Thyroid gland (tissue), 4 donors: ENCODE measurements at regions not wholly inside any gene's neighbourhood (a gene's known extent, or its start where the extent isn't known, plus 50 kb on each side); places are given as distances from the start of the nearest gene placed in this dataset.

Experiments
- DNase-seq, 2 donors: peaks; one replicate each; pipeline ENCODE4 v3.0.0-alpha.2; 2019
- H3K27ac ChIP-seq, 3 donors: fragments of 200-600 bp; sonication (generic); 1 replicate in 2 of 3; 2 replicates in 1 of 3; pipeline ENCODE4 v1.5.1; 2016 to 2019; ENCODE audit warnings: mild to moderate bottlenecking in 1 of 3, moderate library complexity in 1 of 3
- H3K27me3 ChIP-seq: fragments of 200-600 bp; sonication (generic); one replicate; pipeline ENCODE4 v1.5.1; 2019
- H3K36me3 ChIP-seq, 2 donors: fragments of 200-600 bp; sonication (generic); one replicate each; pipeline ENCODE4 v1.5.1; 2016 to 2019
- H3K4me1 ChIP-seq, 2 donors: fragments of 200-600 bp; sonication (generic); one replicate each; pipeline ENCODE4 v1.5.1; 2017 to 2019
- H3K4me3 ChIP-seq, 3 donors: fragments of 200-600 bp; sonication (generic); replicated peaks in 1 of 3; 1 replicate in 2 of 3; 2 replicates in 1 of 3; pipeline ENCODE4 v1.5.1; 2016; ENCODE audit warnings: mild to moderate bottlenecking in 1 of 3
- H3K9me3 ChIP-seq: fragments of 200-600 bp; sonication (generic); one replicate; pipeline ENCODE4 v1.5.1; 2017
- POLR2A ChIP-seq, 2 donors: fragments of 450-650 bp; IDR thresholded peaks; one replicate each; pipeline ENCODE4 v1.6.1; 2017; ENCODE audit warnings: antibody characterized with exemption in 2 of 2, mild to moderate bottlenecking in 2 of 2, moderate library complexity in 1 of 2
- WGBS, 2 donors: methylation state at CpG; one replicate each; pipeline ENCODE4 v1.1.5; 2017; 5-methylcytosine and 5-hydroxymethylcytosine counted together
- intact Hi-C: fragments of 100-400 bp; cut with DNase I; formaldehyde crosslinking; loops from one replicate; pipeline ENCODE4 v1.15.1; 2023
- TF ChIP-seq, protein P1 (sequence below), 6 experiments: fragments of 200-600 bp in 3 of 6; fragments of 450-650 bp in 3 of 6; sonication (generic) in 3 of 6; IDR thresholded peaks; one replicate each; pipeline ENCODE4 v1.5.1; 2016 to 2019; ENCODE audit warnings: antibody characterized with exemption in 6 of 6, mild to moderate bottlenecking in 2 of 6, inconsistent platforms in 1 of 6, moderate library complexity in 1 of 6

DNA sequence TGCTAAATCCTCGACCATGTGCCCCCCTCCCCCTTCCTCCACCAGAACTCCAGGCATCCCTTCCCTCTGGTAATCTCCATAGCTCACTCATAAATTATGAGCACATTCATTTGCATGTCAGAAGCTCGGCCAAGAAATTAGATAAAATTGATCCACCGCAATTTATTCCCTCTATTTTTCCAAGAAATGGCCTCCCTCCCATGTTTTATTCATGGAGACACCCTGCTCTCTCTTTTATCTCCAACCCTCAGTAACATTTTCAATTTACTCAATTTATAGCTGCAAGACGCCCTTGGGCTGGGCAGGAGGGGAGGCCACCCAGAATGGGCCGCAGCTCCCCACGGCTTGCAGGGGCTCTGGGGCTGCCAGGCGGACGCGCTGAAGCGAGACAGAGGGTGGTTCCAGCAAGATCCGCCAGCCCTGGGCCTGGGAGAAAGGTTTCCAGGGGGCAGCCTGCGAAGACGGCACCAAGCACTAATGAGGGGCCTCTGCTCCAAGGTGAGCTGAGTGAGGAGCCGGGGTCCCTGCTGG is 54.7 kb upstream of the ZNF423 start:
- 73 to 82% methylated on average over 14 of the region's 14 CpGs for WGBS, 2 donors
- intact Hi-C loops = no loop called here
- no peak for DNase-seq

DNA sequence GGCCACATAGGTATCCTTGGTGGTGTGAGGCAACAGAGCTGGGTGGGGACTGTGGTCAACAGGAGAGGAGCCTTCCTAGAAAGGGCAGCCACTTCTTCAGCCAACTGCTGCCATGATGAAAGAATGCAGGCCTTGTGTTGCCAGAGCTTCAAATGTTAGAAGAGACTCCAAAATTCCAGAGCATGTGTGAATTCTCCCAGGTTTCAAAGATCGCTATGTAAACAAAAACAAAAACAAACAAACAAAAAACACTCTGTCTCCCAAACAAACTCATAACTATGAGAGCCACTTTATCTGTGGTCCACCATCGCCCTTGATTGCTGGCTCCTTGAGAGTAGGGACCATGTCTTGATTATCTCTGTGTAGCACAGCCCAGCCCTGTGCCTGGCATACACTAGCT is 55.5 kb upstream of the ZNF423 start:
- Histone ChIP-seq H3K4me3 (no peak overlapping the region), H3K27ac (no peak overlapping the region), H3K36me3 (no peaks in the 10 kb centered on the region), H3K27me3 (no peaks in the 10 kb centered on the region), H3K9me3 (no peaks in the 10 kb centered on the region), H3K4me1 (no peaks in the 10 kb centered on the region)
- intact Hi-C loops = no loop called here
- TF ChIP-seq, protein P1, sequence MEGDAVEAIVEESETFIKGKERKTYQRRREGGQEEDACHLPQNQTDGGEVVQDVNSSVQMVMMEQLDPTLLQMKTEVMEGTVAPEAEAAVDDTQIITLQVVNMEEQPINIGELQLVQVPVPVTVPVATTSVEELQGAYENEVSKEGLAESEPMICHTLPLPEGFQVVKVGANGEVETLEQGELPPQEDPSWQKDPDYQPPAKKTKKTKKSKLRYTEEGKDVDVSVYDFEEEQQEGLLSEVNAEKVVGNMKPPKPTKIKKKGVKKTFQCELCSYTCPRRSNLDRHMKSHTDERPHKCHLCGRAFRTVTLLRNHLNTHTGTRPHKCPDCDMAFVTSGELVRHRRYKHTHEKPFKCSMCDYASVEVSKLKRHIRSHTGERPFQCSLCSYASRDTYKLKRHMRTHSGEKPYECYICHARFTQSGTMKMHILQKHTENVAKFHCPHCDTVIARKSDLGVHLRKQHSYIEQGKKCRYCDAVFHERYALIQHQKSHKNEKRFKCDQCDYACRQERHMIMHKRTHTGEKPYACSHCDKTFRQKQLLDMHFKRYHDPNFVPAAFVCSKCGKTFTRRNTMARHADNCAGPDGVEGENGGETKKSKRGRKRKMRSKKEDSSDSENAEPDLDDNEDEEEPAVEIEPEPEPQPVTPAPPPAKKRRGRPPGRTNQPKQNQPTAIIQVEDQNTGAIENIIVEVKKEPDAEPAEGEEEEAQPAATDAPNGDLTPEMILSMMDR (IDR thresholded peaks at IDR 0.05) = no peak
- no peak for TF ChIP-seq POLR2A (IDR thresholded peaks at IDR 0.05)
- 91 to 96% methylated on average over 2 of the region's 2 CpGs for WGBS, 2 donors
- DNase-seq = no peak

More for the DNA sequence above, 54.7 kb upstream of the ZNF423 start:
- H3K27me3 ChIP-seq = no peaks in the 10 kb centered on the region
- H3K9me3 ChIP-seq = no peaks in the 10 kb centered on the region
- H3K4me1 ChIP-seq = no peaks in the 10 kb centered on the region
- no peaks in the 10 kb centered on the region for H3K36me3 ChIP-seq
- H3K27ac ChIP-seq = no peak overlapping the region
- no peak overlapping the region for H3K4me3 ChIP-seq
- no peak for TF ChIP-seq POLR2A (IDR thresholded peaks at IDR 0.05)
- TF ChIP-seq, protein P1 (IDR thresholded peaks at IDR 0.05) = no peak

DNA sequence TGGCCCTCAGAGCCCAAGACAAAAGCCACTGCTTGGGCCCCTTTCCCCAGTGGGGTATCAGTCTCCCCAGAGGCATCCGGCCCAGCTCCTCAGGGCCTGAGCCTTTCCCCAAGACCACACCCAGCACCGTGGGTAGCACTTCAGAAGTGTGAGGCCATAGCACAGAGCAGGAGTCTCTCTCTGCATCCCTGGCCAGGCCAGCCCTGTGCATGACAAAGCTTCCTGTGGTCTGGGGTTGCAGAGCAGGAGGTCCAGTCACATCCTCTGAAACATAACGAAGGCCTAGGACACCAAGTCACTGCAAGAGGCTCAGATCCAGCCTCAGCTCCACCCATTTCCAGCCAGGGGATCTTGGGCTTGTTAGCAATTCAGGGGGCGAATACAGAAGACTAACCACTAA is 56.8 kb upstream of the ZNF423 start:
- Histone ChIP-seq H3K36me3 (no peaks in the 10 kb centered on the region), H3K27ac (no peak overlapping the region), H3K4me1 (no peaks in the 10 kb centered on the region), H3K4me3 (no peak overlapping the region), H3K9me3 (no peaks in the 10 kb centered on the region), H3K27me3 (no peaks in the 10 kb centered on the region)
- DNase-seq = no peak
- 80 to 94% methylated on average over 3 to 4 of the region's 4 CpGs for WGBS, 2 donors
- intact Hi-C loops = no loop called here
- no peak for TF ChIP-seq POLR2A (IDR thresholded peaks at IDR 0.05)
- TF ChIP-seq, protein P1 (IDR thresholded peaks at IDR 0.05) = no peak

DNA sequence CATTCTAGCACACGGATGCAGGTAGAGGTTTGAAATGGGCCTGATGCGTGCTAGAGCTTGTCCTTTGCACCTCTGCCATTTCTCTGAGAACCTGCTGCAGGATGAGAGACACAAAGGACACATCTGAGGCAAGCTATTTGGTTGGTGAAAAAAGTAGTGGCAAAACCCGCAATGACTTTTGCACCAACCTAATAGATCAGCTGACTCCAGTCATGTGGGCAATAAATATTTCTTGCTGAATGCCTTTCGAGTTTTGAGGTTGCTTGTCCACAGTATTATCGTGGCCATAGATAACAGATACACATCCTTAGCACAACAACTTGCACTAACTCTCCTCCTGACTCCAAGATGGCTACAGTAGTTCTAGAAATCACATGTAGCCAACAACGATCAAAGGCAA is 57.8 kb upstream of the ZNF423 start:
- Histone ChIP-seq H3K4me1 (no peaks in the 10 kb centered on the region), H3K27ac (no peak overlapping the region), H3K9me3 (no peaks in the 10 kb centered on the region), H3K4me3 (no peak overlapping the region), H3K27me3 (no peaks in the 10 kb centered on the region), H3K36me3 (no peaks in the 10 kb centered on the region)
- no peak for DNase-seq
- WGBS, 2 donors = 87 to 91% methylated on average over 6 of the region's 6 CpGs
- intact Hi-C loops = no loop called here
- TF ChIP-seq, protein P1 (IDR thresholded peaks at IDR 0.05) = no peak
- no peak for TF ChIP-seq POLR2A (IDR thresholded peaks at IDR 0.05)

DNA sequence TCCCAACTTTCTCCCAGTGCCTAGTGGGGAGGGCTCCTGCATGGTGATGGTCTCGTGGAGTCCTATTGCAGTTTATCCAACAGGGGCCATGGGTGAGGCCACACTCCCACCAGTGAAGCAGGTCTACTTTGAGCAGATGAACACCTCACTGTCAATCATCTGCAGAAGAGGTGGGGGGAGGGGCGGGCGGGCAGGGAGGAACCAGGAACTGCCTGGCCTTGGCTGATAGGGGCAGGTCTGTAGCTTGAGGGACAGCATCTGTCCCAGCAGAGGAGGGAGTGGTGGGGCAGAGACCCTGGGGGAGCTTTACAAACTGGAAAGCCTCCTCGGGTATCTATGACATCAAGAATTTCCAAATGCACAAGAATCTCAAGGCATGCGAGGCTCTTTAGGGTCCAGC is 58.7 kb upstream of the ZNF423 start:
- no peak overlapping the region for H3K27ac ChIP-seq
- WGBS, 2 donors = 72 to 86% methylated on average over 5 of the region's 5 CpGs
- H3K9me3 ChIP-seq = no peaks in the 10 kb centered on the region
- no peaks in the 10 kb centered on the region for H3K4me1 ChIP-seq
- H3K4me3 ChIP-seq = no peak overlapping the region
- intact Hi-C loops = no loop called here
- H3K36me3 ChIP-seq = no peaks in the 10 kb centered on the region
- no peak for DNase-seq
- TF ChIP-seq, protein P1 (IDR thresholded peaks at IDR 0.05) = no peak
- no peak for TF ChIP-seq POLR2A (IDR thresholded peaks at IDR 0.05)
- H3K27me3 ChIP-seq = no peaks in the 10 kb centered on the region
